GM12878 (cell line): ENCODE measurements at regions not wholly inside any gene's neighbourhood (a gene's known extent, or its start where the extent isn't known, plus 50 kb on each side); places are given as distances from the start of the nearest gene placed in this dataset.

Source experiments
- ATAC-seq: fragments of 200-7000 bp; cut with Tn5 transposase; 3 replicates; pipeline ENCODE4 v1.9.1; 2020; ENCODE audit warnings: mild to moderate bottlenecking, moderate library complexity
- BruUV-seq: library from RNA; stranded (reverse); fragments of 400-500 nt; replicated peaks from 2 replicates; lab custom pipeline; 2021; lab: Mats Ljungman, UMichigan
- CTCF ChIA-PET: fragments of 300-600 bp; sonication (Branson Sonifier 250); formaldehyde crosslinking; extraction: SDS; loops from one replicate; lab custom pipeline; 2021; ENCODE audit warnings: inconsistent platforms; lab: Yijun Ruan, JAX
- POLR2A ChIA-PET: fragments of 350-600 bp; formaldehyde crosslinking; extraction: SDS; loops from one replicate; lab custom pipeline; 2021; ENCODE audit warnings: inconsistent platforms; lab: Charles Lee
- RAD21 ChIA-PET: fragments of 300-600 bp; sonication (Branson Sonifier 250); formaldehyde crosslinking; loops from one replicate; lab custom pipeline; 2023; ENCODE audit warnings: antibody characterized with exemption; ENCODE audit not compliant: unreplicated experiment; lab: Charles Lee
- SMC1A ChIA-PET: fragments of 300-600 bp; sonication (Branson Sonifier 250); formaldehyde crosslinking; loops from one replicate; lab custom pipeline; 2023; ENCODE audit not compliant: unreplicated experiment, uncharacterized antibody; lab: Charles Lee
- DNase-seq: peaks from one replicate; pipeline ENCODE4 v3.0.0-alpha.2; 2011; ENCODE audit warnings: low read depth, low spot score
- FAIRE-seq: peaks from 3 replicates; lab custom pipeline; 2011; peaks lifted over from hg19 to GRCh38; lab: Jason Lieb, UNC
- H2AFZ ChIP-seq: 2 replicates; pipeline ENCODE4 v1.6.0; 2011; ENCODE audit warnings: low read depth, low read length, control low read depth; ENCODE audit not compliant: control insufficient read depth
- H3K27ac ChIP-seq: 2 replicates; pipeline ENCODE4 v1.5.1; 2011; ENCODE audit warnings: control low read depth; ENCODE audit not compliant: control insufficient read depth, insufficient read depth
- H3K27me3 ChIP-seq, 2 experiments: replicated peaks in 1 of 2; 2 replicates each; pipeline versions ENCODE4 v1.6.0 to v1.6.1; 2011; ENCODE audit warnings: low read length in 1 of 2; ENCODE audit not compliant: control insufficient read depth in 2 of 2, insufficient read depth in 2 of 2
- H3K36me3 ChIP-seq, 2 experiments: 2 replicates each; pipeline ENCODE4 v1.5.1; 2011; ENCODE audit warnings: low read length in 1 of 2; ENCODE audit not compliant: control insufficient read depth in 2 of 2, insufficient read depth in 2 of 2
- H3K4me1 ChIP-seq: 2 replicates; pipeline ENCODE4 v1.6.1; 2011; ENCODE audit warnings: mild to moderate bottlenecking, low read length, moderate library complexity, mixed read lengths; ENCODE audit not compliant: control insufficient read depth, insufficient read depth
- H3K4me2 ChIP-seq: 2 replicates; pipeline ENCODE4 v1.6.0; 2011; ENCODE audit warnings: control low read depth; ENCODE audit not compliant: control insufficient read depth, insufficient read depth
- H3K4me3 ChIP-seq: fragments of 200-600 bp; sonication (generic); 2 replicates; pipeline ENCODE4 v1.5.1; 2016
- H3K79me2 ChIP-seq: 2 replicates; pipeline ENCODE4 v1.6.0; 2011; ENCODE audit warnings: low read length; ENCODE audit not compliant: control insufficient read depth, insufficient read depth
- H3K9ac ChIP-seq: 2 replicates; pipeline ENCODE4 v1.8.0; 2011; ENCODE audit warnings: low read length, control low read depth, mixed read lengths; ENCODE audit not compliant: control insufficient read depth, insufficient read depth
- H3K9me3 ChIP-seq: replicated peaks from 3 replicates; pipeline ENCODE4 v1.5.1; 2011; ENCODE audit warnings: mild to moderate bottlenecking, low read length; ENCODE audit not compliant: control insufficient read depth, insufficient read depth
- H4K20me1 ChIP-seq: 2 replicates; pipeline ENCODE4 v1.6.0; 2011; ENCODE audit not compliant: control insufficient read depth, insufficient read depth
- CBFB ChIP-seq: IDR thresholded peaks from 2 replicates; pipeline ENCODE4 v1.6.1; 2016; ENCODE audit warnings: antibody characterized with exemption, low read depth
- DPF2 ChIP-seq: fragments of 450-650 bp; IDR thresholded peaks from 2 replicates; pipeline ENCODE4 v1.6.1; 2017; ENCODE audit warnings: mild to moderate bottlenecking
- FOXK2 ChIP-seq: fragments of 450-650 bp; IDR thresholded peaks from 2 replicates; pipeline ENCODE4 v1.6.1; 2017; ENCODE audit warnings: mild to moderate bottlenecking, moderate library complexity
- IRF4 ChIP-seq: IDR thresholded peaks from 2 replicates; pipeline ENCODE4 v1.6.1; 2011; ENCODE audit warnings: low read depth, low read length
- MEF2A ChIP-seq: IDR thresholded peaks from 2 replicates; pipeline ENCODE4 v1.6.1; 2011; ENCODE audit warnings: low read depth, mild to moderate bottlenecking, low read length, moderate library complexity; ENCODE audit not compliant: insufficient read depth
- MEF2B ChIP-seq: fragments of 450-650 bp; IDR thresholded peaks from 2 replicates; pipeline ENCODE4 v1.6.1; 2018; ENCODE audit warnings: mild to moderate bottlenecking, moderate library complexity; ENCODE audit not compliant: partially characterized antibody, poor library complexity, severe bottlenecking
- NR2C1 ChIP-seq: fragments of 450-650 bp; IDR thresholded peaks from 2 replicates; pipeline ENCODE4 v1.6.1; 2017; ENCODE audit warnings: antibody characterized with exemption, mild to moderate bottlenecking, moderate library complexity
- RFX5 ChIP-seq: IDR thresholded peaks from 2 replicates; pipeline ENCODE4 v1.6.1; 2011; ENCODE audit warnings: low read depth, low read length, improper control_type of control experiment
- WGBS: methylation state at CpG from one replicate; pipeline ENCODE4 v1.1.6; 2016; ENCODE audit warnings: low lambda C conversion rate; ENCODE audit not compliant: insufficient replicate concordance, insufficient coverage; ENCODE audit errors: missing lambda C conversion rate; 5-methylcytosine and 5-hydroxymethylcytosine counted together
- in situ Hi-C: fragments of 300-500 bp; cut with MboI; formaldehyde crosslinking; loops from 9 replicates; pipeline ENCODE4 v1.14.3; 2018; ENCODE audit warnings: mixed read lengths
- intact Hi-C: fragments of 100-400 bp; cut with micrococcal nuclease; formaldehyde crosslinking; loops from one replicate; pipeline ENCODE4 v1.14.2; 2022; ENCODE audit not compliant: unreplicated experiment
- TF ChIP-seq, protein P1 (sequence below): fragments of 450-650 bp; IDR thresholded peaks from 2 replicates; pipeline ENCODE4 v1.6.1; 2016; ENCODE audit warnings: mild to moderate bottlenecking

DNA sequence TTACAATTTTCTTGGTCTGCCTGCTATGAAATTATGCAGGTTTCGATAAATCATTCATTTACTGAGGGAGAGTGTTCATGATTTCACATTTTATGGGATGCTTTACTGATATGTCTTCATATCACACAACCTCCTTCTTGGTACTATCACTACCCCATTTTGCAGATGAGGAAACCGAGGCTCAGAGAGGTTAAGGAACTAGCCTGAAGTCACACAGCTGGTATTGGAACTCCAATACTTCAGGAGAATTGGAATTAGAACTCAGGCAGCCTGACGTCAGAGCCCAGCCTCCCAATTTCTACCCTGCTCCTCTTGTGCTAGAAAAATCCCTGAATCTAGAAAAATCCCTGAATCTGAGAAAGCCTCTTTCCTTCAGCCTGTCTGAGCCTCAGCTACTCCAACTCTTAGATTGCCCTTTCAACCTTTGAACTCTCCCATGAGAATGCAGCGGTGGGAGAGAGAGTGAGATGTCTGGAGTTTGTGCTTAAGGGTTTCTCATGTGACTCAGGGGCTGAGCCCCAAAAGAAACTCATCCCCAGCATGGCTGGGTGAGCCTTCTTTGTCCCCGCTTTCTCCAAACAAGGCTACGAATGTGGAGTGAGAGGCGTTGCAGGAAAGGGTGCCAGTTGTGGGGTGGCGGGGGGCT lies 50.8 kb upstream of the IFNLR1 start:
- Histone ChIP-seq H3K4me2 (no peak overlapping the region), H3K79me2 (no peaks in the 10 kb centered on the region), H4K20me1 (no peaks in the 10 kb centered on the region), H3K4me3 (no peak overlapping the region), H3K36me3 (no peaks in the 10 kb centered on the region), H2AFZ (no peak overlapping the region), H3K9ac (no peak overlapping the region), H3K9me3 (peaks cover 2% of the 10 kb centered on the region; the same call in 2 of the 3 replicates), H3K4me1 (peaks cover 9% of the 10 kb centered on the region), H3K27me3 (peaks cover 0 to 6% of the 10 kb centered on the region in 2 experiments), H3K27ac (no peak overlapping the region)
- ATAC-seq (no peak), DNase-seq (no peak), FAIRE-seq (no peak)
- 62% methylated on average over 8 of the region's 8 CpGs for WGBS
- TF ChIP-seq, protein P1, sequence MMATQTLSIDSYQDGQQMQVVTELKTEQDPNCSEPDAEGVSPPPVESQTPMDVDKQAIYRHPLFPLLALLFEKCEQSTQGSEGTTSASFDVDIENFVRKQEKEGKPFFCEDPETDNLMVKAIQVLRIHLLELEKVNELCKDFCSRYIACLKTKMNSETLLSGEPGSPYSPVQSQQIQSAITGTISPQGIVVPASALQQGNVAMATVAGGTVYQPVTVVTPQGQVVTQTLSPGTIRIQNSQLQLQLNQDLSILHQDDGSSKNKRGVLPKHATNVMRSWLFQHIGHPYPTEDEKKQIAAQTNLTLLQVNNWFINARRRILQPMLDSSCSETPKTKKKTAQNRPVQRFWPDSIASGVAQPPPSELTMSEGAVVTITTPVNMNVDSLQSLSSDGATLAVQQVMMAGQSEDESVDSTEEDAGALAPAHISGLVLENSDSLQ: no peak
- TF ChIP-seq IRF4 (no peak), FOXK2 (no peak), DPF2 (no peak), MEF2B (no peak), CBFB (no peak), MEF2A (no peak), RFX5 (no peak), NR2C1 (no peak)
- ChIA-PET SMC1A (no interaction called here), CTCF (no interaction called here), RAD21 (no interaction called here), POLR2A (no interaction called here)
- intact Hi-C loops: no loop called here
- in situ Hi-C loops: no loop called here
- no TSS peak for BruUV-seq
